Psoas muscle (tissue), 7 donors: ENCODE measurements at regions not wholly inside any gene's neighbourhood (a gene's known extent, or its start where the extent isn't known, plus 50 kb on each side); places are given as distances from the start of the nearest gene placed in this dataset.
A peak's percentile ranks its signal among the peaks of the same experiment; 100 is the strongest.

Source experiments
- ATAC-seq, 4 donors: fragments of 200-7000 bp; cut with Tn5 transposase; one replicate each; pipeline ENCODE4 v1.9.1; 2020; ENCODE audit warnings: moderate library complexity in 3 of 4, mild to moderate bottlenecking in 2 of 4
- DNase-seq, 2 donors: peaks; one replicate each; pipeline ENCODE4 v3.0.0-alpha.2; 2020
- H3K27ac ChIP-seq: fragments of 200-600 bp; one replicate; pipeline ENCODE4 v1.8.0; 2022
- H3K27me3 ChIP-seq, 3 donors: fragments of 200-600 bp in 1 of 3; one replicate each; pipeline versions ENCODE4 v1.6.1 to v1.8.0; 2013 to 2022; ENCODE audit warnings: low read length in 2 of 3, mild to moderate bottlenecking in 2 of 3, moderate library complexity in 1 of 3; ENCODE audit not compliant: insufficient read depth in 3 of 3
- H3K36me3 ChIP-seq, 2 donors: fragments of 200-600 bp in 1 of 2; one replicate each; pipeline versions ENCODE4 v1.6.1 to v1.8.0; 2013 to 2022; ENCODE audit warnings: low read depth in 1 of 2, mild to moderate bottlenecking in 1 of 2, moderate library complexity in 1 of 2; ENCODE audit not compliant: insufficient read depth in 1 of 2
- H3K4me1 ChIP-seq: fragments of 200-600 bp; one replicate; pipeline ENCODE4 v1.8.0; 2022
- H3K4me3 ChIP-seq: fragments of 200-600 bp; one replicate; pipeline ENCODE4 v1.8.0; 2022; ENCODE audit warnings: mild to moderate bottlenecking
- H3K9me3 ChIP-seq: fragments of 200-600 bp; one replicate; pipeline ENCODE4 v1.8.0; 2022
- CTCF ChIP-seq: fragments of 200-600 bp; IDR thresholded peaks from one replicate; pipeline ENCODE4 v1.8.0; 2022; ENCODE audit warnings: antibody characterized with exemption
- WGBS, 3 donors: extraction: QIAGEN DNeasy Blood & Tissue Kit; methylation state at CpG; one replicate each; pipeline versions ENCODE4 v1.1.6 to v1.1.7; 2013; 5-methylcytosine and 5-hydroxymethylcytosine counted together
- intact Hi-C, 2 donors: fragments of 100-400 bp; cut with DNase I; formaldehyde crosslinking; loops; one replicate each; pipeline versions ENCODE4 v1.11.0 to v1.14.2; 2022
- donor health status: healthy with polysubstance abuse.
- donor health status: DM: no; HTN: no; CAD: no; lungs with moderate emphysema.
- donor health status: Bipolar disorder and iron deficiency.
- donor health status: healthy.
- donor health status: DM: yes; HTN: yes; CAD: no.
- donor health status: DM: no; HTN: no; CAD: no.
- donor health status: DM: yes; HTN: yes; CAD: no.

- Histone ChIP-seq H3K9me3 (no peaks in the 10 kb centered on the region), H3K27ac (no peak overlapping the region), H3K4me1 (peaks cover 60% of the 10 kb centered on the region), H3K4me3 (no peak overlapping the region), H3K27me3 (no peaks in the 10 kb centered on the region), H3K36me3 (no peaks in the 10 kb centered on the region)
- no peak for TF ChIP-seq CTCF
- DNase-seq (no peak), ATAC-seq (no peak)
- intact Hi-C loops: no loop called here
- WGBS, 3 donors: 92 to 95% (median 95%) methylated on average over 24 of the region's 24 CpGs
These were observed 207.1 kb upstream of the CIBAR2 start for GRCh38 chr16:85319208-85319983.

GRCh38 chr16:85319984-85320440, 207.7 kb upstream of the CIBAR2 start:
- DNase-seq (no peak), ATAC-seq (no peak)
- intact Hi-C loops: no loop called here
- 80 to 91% (median 88%) methylated on average over 19 of the region's 19 CpGs for WGBS, 3 donors
- peak overlapping the region; percentile 85 for H3K27ac ChIP-seq
- H3K27me3 ChIP-seq: no peaks in the 10 kb centered on the region
- H3K4me1 ChIP-seq: peaks cover 54% of the 10 kb centered on the region
- H3K9me3 ChIP-seq: no peaks in the 10 kb centered on the region
- no peak for TF ChIP-seq CTCF
- no peak overlapping the region for H3K4me3 ChIP-seq
- H3K36me3 ChIP-seq: no peaks in the 10 kb centered on the region

GRCh38 chr16:85320677-85321385, 208.6 kb upstream of the CIBAR2 start:
- DNase-seq: no peak
- ATAC-seq: no peak
- Histone ChIP-seq H3K27ac (peak overlapping the region; percentile 85), H3K36me3 (no peaks in the 10 kb centered on the region), H3K4me1 (peaks cover 46% of the 10 kb centered on the region), H3K27me3 (no peaks in the 10 kb centered on the region), H3K4me3 (no peak overlapping the region), H3K9me3 (no peaks in the 10 kb centered on the region)
- 88 to 93% (median 91%) methylated on average over 11 of the region's 11 CpGs for WGBS, 3 donors
- intact Hi-C loops: no loop called here
- TF ChIP-seq CTCF: no peak

GRCh38 chr16:85321509-85322271, 209.4 kb upstream of the CIBAR2 start:
- intact Hi-C loops: no loop called here
- no peaks in the 10 kb centered on the region for H3K27me3 ChIP-seq
- no peaks in the 10 kb centered on the region for H3K9me3 ChIP-seq
- H3K4me3 ChIP-seq: peak overlapping the region; percentile 6
- H3K27ac ChIP-seq: peak overlapping the region; percentile 85
- peak; percentile 92 to 95 (median 94) for ATAC-seq
- TF ChIP-seq CTCF: no peak
- 4% methylated on average over 15 to 16 of the region's 16 CpGs for WGBS, 3 donors
- peak; percentile 98 to 99 for DNase-seq
- H3K36me3 ChIP-seq: no peaks in the 10 kb centered on the region
- H3K4me1 ChIP-seq: peaks cover 39% of the 10 kb centered on the region
